ENCODE measurements at regions not wholly inside any gene's neighbourhood (a gene's known extent, or its start where the extent isn't known, plus 50 kb on each side); places are given as distances from the start of the nearest gene placed in this dataset.

GRCh38 chr6:170232186-170233002 is 58.5 kb downstream of the DLL1 start:
- no peak for DNase-seq (ENCODE audit: low read depth)

GRCh38 chr6:170231293-170232185 is 59.3 kb downstream of the DLL1 start:
- no peak for DNase-seq (ENCODE audit: low read depth)

GRCh38 chr6:170230520-170231292 is 60.2 kb downstream of the DLL1 start:
- no peak for DNase-seq (ENCODE audit: low read depth)

GRCh38 chr6:170229851-170230519 is 60.9 kb downstream of the DLL1 start:
- no peak for DNase-seq (ENCODE audit: low read depth)

GRCh38 chr6:170229396-170229795 is 61.5 kb downstream of the DLL1 start:
- no peak for DNase-seq (ENCODE audit: low read depth)

GRCh38 chr6:170228946-170229310 is 62.0 kb downstream of the DLL1 start:
- DNase-seq (ENCODE audit: low read depth), result no peak

GRCh38 chr6:170227996-170228945 is 62.6 kb downstream of the DLL1 start:
- no peak for DNase-seq (ENCODE audit: low read depth)

GRCh38 chr6:170227521-170227983 is 63.3 kb downstream of the DLL1 start:
- no peak for DNase-seq (ENCODE audit: low read depth)

GRCh38 chr6:170226647-170227046 is 64.2 kb downstream of the DLL1 start:
- no peak for DNase-seq (ENCODE audit: low read depth)

- no peak for DNase-seq (ENCODE audit: low read depth)
Measured at GRCh38 chr6:170225852-170226417, 64.9 kb downstream of the DLL1 start.

GRCh38 chr6:170224694-170225660 is 65.9 kb downstream of the DLL1 start:
- peak; percentile 78 for DNase-seq (ENCODE audit: low read depth)

GRCh38 chr6:170223718-170224693 is 66.9 kb downstream of the DLL1 start:
- DNase-seq (ENCODE audit: low read depth), result no peak

- DNase-seq (ENCODE audit: low read depth), result peak; percentile 85
Measured at GRCh38 chr6:170222498-170223471, 68.1 kb downstream of the DLL1 start.

GRCh38 chr6:170221753-170222400 is 69.0 kb downstream of the DLL1 start:
- no peak for DNase-seq (ENCODE audit: low read depth)

- DNase-seq (ENCODE audit: low read depth), result no peak
Measured at GRCh38 chr6:170221052-170221752, 69.7 kb downstream of the DLL1 start.

Data from renal cortical epithelial cell (primary cell).